ENCODE measurements at regions not wholly inside any gene's neighbourhood (a gene's known extent, or its start where the extent isn't known, plus 50 kb on each side); places are given as distances from the start of the nearest gene placed in this dataset.

GRCh38 chr5:68134033-68134668 lies 81.4 kb upstream of the PIK3R1 start:
- TF ChIP-seq PPARA (CRISPR knock-in tag; IDR thresholded peaks at IDR 0.05; ENCODE audit: borderline replicate concordance) (no peak), ZNF565 (CRISPR knock-in tag; conservative IDR thresholded peaks at IDR 0.05; ENCODE audit: low read depth) (no peak), ARNTL (CRISPR knock-in tag; IDR thresholded peaks at IDR 0.05; ENCODE audit: borderline replicate concordance, low read depth) (no peak), RARB (CRISPR knock-in tag; IDR thresholded peaks at IDR 0.05) (no peak), ZNF8 (CRISPR knock-in tag; IDR thresholded peaks at IDR 0.05) (no peak), OSR1 (CRISPR knock-in tag; IDR thresholded peaks at IDR 0.05) (no peak), ZFP3 (CRISPR knock-in tag; IDR thresholded peaks at IDR 0.05) (no peak)

Measured in SK-N-SH treated with all-trans-retinoic acid at 6 μM for 48 hours (cell line).